Smooth muscle cell (in vitro differentiated cells): ENCODE measurements at regions not wholly inside any gene's neighbourhood (a gene's known extent, or its start where the extent isn't known, plus 50 kb on each side); places are given as distances from the start of the nearest gene placed in this dataset.

ENCODE experiments used
- DNase-seq: peaks from one replicate; lab custom pipeline; 2025; ENCODE audit not compliant: unreplicated experiment; lab: John Stamatoyannopoulos, UW
- H2AFZ ChIP-seq: fragments of 200-600 bp; sonication (generic); 2 replicates; pipeline ENCODE4 v1.6.0; 2016; ENCODE audit warnings: antibody characterized with exemption, low read depth, mild to moderate bottlenecking
- H3F3A ChIP-seq: fragments of 200-600 bp; sonication (generic); 2 replicates; pipeline ENCODE4 v1.6.0; 2017; ENCODE audit warnings: antibody characterized with exemption, low read depth
- H3K27ac ChIP-seq: fragments of 200-600 bp; sonication (generic); 2 replicates; pipeline ENCODE4 v1.5.1; 2016; ENCODE audit warnings: low read depth, mild to moderate bottlenecking
- H3K27me3 ChIP-seq: fragments of 200-600 bp; sonication (generic); 2 replicates; pipeline ENCODE4 v1.6.1; 2016; ENCODE audit warnings: low read depth, mild to moderate bottlenecking
- H3K36me3 ChIP-seq: fragments of 200-600 bp; sonication (generic); 2 replicates; pipeline ENCODE4 v1.5.1; 2016; ENCODE audit warnings: low read depth
- H3K4me1 ChIP-seq: fragments of 200-600 bp; sonication (generic); 2 replicates; pipeline ENCODE4 v1.5.1; 2016; ENCODE audit warnings: low read depth
- H3K4me2 ChIP-seq: fragments of 200-600 bp; sonication (generic); 2 replicates; pipeline ENCODE4 v1.6.0; 2016; ENCODE audit warnings: mild to moderate bottlenecking
- H3K4me3 ChIP-seq: fragments of 200-600 bp; sonication (generic); 2 replicates; pipeline ENCODE4 v1.5.1; 2016; ENCODE audit warnings: mild to moderate bottlenecking
- H3K79me2 ChIP-seq: fragments of 200-600 bp; sonication (generic); 2 replicates; pipeline ENCODE4 v1.6.0; 2016; ENCODE audit warnings: low read depth, mild to moderate bottlenecking
- H3K9ac ChIP-seq: fragments of 200-600 bp; sonication (generic); 2 replicates; pipeline ENCODE4 v1.6.0; 2016; ENCODE audit warnings: low read depth
- H3K9me3 ChIP-seq: fragments of 200-600 bp; sonication (generic); replicated peaks from 2 replicates; pipeline ENCODE4 v1.5.1; 2016; ENCODE audit warnings: low read depth
- H4K20me1 ChIP-seq: fragments of 200-600 bp; sonication (generic); 2 replicates; pipeline ENCODE4 v1.6.0; 2016; ENCODE audit warnings: low read depth
- CTCF ChIP-seq: fragments of 200-600 bp; sonication (generic); IDR thresholded peaks from 2 replicates; pipeline ENCODE4 v1.5.1; 2017; ENCODE audit warnings: borderline replicate concordance, mild to moderate bottlenecking, antibody characterized with exemption; ENCODE audit not compliant: insufficient read depth, poor library complexity, severe bottlenecking
- WGBS: methylation state at CpG from one replicate; pipeline ENCODE4 v1.1.7; 2016; ENCODE audit warnings: low lambda C conversion rate; 5-methylcytosine and 5-hydroxymethylcytosine counted together

- Histone ChIP-seq H3F3A (no peaks in the 10 kb centered on the region), H3K4me2 (no peak overlapping the region), H3K27ac (no peak overlapping the region), H3K27me3 (peaks cover 10% of the 10 kb centered on the region), H3K79me2 (no peaks in the 10 kb centered on the region), H3K4me3 (no peak overlapping the region), H4K20me1 (no peaks in the 10 kb centered on the region), H3K9me3 (no peaks in the 10 kb centered on the region), H2AFZ (no peak overlapping the region), H3K36me3 (no peaks in the 10 kb centered on the region), H3K9ac (no peak overlapping the region), H3K4me1 (no peaks in the 10 kb centered on the region)
- 90% methylated on average over 3 of the region's 3 CpGs for WGBS
- no peak for TF ChIP-seq CTCF
- no peak for DNase-seq
These were observed 437.8 kb upstream of the PROX1 start for GRCh38 chr1:213549982-213550381.

DNA sequence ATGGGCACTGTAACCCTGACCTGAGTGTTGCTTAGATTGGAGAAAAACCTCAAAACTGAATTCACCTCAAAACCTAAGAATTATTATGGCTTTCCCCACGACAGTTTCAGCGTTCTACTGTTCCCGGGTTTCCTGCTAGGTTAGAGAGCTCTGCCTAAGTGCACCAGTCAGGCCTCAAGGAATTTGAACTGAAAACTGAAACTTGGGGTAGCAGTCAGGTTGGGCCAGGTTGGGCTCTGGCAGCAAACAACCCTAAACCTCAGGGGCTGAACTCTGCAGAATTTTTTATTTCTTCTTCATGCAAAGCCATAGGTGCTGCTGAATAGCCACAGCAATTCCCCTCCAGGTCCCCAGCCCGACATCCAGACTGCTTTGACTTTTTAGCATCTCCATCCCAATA lies 437.0 kb upstream of the PROX1 start:
- H3K4me1 ChIP-seq: no peaks in the 10 kb centered on the region
- no peaks in the 10 kb centered on the region for H3K36me3 ChIP-seq
- no peaks in the 10 kb centered on the region for H3F3A ChIP-seq
- H3K79me2 ChIP-seq: no peaks in the 10 kb centered on the region
- H3K4me3 ChIP-seq: no peak overlapping the region
- TF ChIP-seq CTCF: no peak
- H3K4me2 ChIP-seq: no peak overlapping the region
- no peak overlapping the region for H3K27ac ChIP-seq
- no peak overlapping the region for H2AFZ ChIP-seq
- no peak for DNase-seq
- 88% methylated on average over 4 of the region's 4 CpGs for WGBS
- no peaks in the 10 kb centered on the region for H3K9me3 ChIP-seq
- H4K20me1 ChIP-seq: no peaks in the 10 kb centered on the region
- H3K27me3 ChIP-seq: peaks cover 10% of the 10 kb centered on the region
- H3K9ac ChIP-seq: no peak overlapping the region

GRCh38 chr1:213552045-213552444 lies 435.7 kb upstream of the PROX1 start:
- no peaks in the 10 kb centered on the region for H3K36me3 ChIP-seq
- DNase-seq: no peak
- no peak overlapping the region for H3K4me2 ChIP-seq
- no peak overlapping the region for H3K27ac ChIP-seq
- H3F3A ChIP-seq: no peaks in the 10 kb centered on the region
- H4K20me1 ChIP-seq: no peaks in the 10 kb centered on the region
- TF ChIP-seq CTCF: no peak
- H3K9me3 ChIP-seq: no peaks in the 10 kb centered on the region
- no peaks in the 10 kb centered on the region for H3K79me2 ChIP-seq
- 94% methylated on average over 1 of the region's 1 CpG for WGBS
- no peak overlapping the region for H3K4me3 ChIP-seq
- peaks cover 19% of the 10 kb centered on the region for H3K27me3 ChIP-seq
- H3K9ac ChIP-seq: no peak overlapping the region
- H3K4me1 ChIP-seq: no peaks in the 10 kb centered on the region
- no peak overlapping the region for H2AFZ ChIP-seq

GRCh38 chr1:213560226-213560625 lies 427.5 kb upstream of the PROX1 start:
- H4K20me1 ChIP-seq: no peaks in the 10 kb centered on the region
- no peaks in the 10 kb centered on the region for H3F3A ChIP-seq
- H3K79me2 ChIP-seq: no peaks in the 10 kb centered on the region
- peaks cover 3% of the 10 kb centered on the region for H3K9me3 ChIP-seq
- no peak overlapping the region for H3K27ac ChIP-seq
- no peak for TF ChIP-seq CTCF
- H3K36me3 ChIP-seq: no peaks in the 10 kb centered on the region
- no peak overlapping the region for H3K4me2 ChIP-seq
- no peak overlapping the region for H3K9ac ChIP-seq
- H3K4me3 ChIP-seq: no peak overlapping the region
- no peak for DNase-seq
- H3K4me1 ChIP-seq: no peaks in the 10 kb centered on the region
- WGBS: 88% methylated on average over 3 of the region's 3 CpGs
- peaks cover 13% of the 10 kb centered on the region for H3K27me3 ChIP-seq
- H2AFZ ChIP-seq: no peak overlapping the region
